SU-DHL-6 (cell line): ENCODE measurements at regions not wholly inside any gene's neighbourhood (a gene's known extent, or its start where the extent isn't known, plus 50 kb on each side); places are given as distances from the start of the nearest gene placed in this dataset.

Experiments
- EZH2phosphoT487 ChIP-seq: fragments of 200-600 bp; sonication (generic), shearing (Covaris generic); conservative IDR thresholded peaks from 2 replicates; pipeline ENCODE4 v1.6.1; 2018; ENCODE audit warnings: mild to moderate bottlenecking, antibody characterized with exemption, low read length, moderate library complexity, mixed read lengths
- TF ChIP-seq, protein P1 (sequence below): fragments of 200-600 bp; sonication (generic); IDR thresholded peaks from one replicate; pipeline ENCODE4 v1.5.1; 2017; ENCODE audit warnings: antibody characterized with exemption, mild to moderate bottlenecking, low read length, moderate library complexity; ENCODE audit not compliant: insufficient read depth, poor library complexity, severe bottlenecking

- TF ChIP-seq, protein P1, sequence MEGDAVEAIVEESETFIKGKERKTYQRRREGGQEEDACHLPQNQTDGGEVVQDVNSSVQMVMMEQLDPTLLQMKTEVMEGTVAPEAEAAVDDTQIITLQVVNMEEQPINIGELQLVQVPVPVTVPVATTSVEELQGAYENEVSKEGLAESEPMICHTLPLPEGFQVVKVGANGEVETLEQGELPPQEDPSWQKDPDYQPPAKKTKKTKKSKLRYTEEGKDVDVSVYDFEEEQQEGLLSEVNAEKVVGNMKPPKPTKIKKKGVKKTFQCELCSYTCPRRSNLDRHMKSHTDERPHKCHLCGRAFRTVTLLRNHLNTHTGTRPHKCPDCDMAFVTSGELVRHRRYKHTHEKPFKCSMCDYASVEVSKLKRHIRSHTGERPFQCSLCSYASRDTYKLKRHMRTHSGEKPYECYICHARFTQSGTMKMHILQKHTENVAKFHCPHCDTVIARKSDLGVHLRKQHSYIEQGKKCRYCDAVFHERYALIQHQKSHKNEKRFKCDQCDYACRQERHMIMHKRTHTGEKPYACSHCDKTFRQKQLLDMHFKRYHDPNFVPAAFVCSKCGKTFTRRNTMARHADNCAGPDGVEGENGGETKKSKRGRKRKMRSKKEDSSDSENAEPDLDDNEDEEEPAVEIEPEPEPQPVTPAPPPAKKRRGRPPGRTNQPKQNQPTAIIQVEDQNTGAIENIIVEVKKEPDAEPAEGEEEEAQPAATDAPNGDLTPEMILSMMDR, result no peak
- no peak for TF ChIP-seq EZH2phosphoT487
Observed at GRCh38 chr10:111956841-111957240, 226.7 kb downstream of the GPAM start.
